NCI-H2171 (cell line): ENCODE measurements at regions not wholly inside any gene's neighbourhood (a gene's known extent, or its start where the extent isn't known, plus 50 kb on each side); places are given as distances from the start of the nearest gene placed in this dataset.
"Not testable (repeated sequence)": the region's sequence is repeated elsewhere in the genome, so short reads cannot be mapped to it uniquely, and the experiment has no call there.

Experiments used
- DNase-seq: peaks from one replicate; lab custom pipeline; 2025; lab: John Stamatoyannopoulos, UW

DNA sequence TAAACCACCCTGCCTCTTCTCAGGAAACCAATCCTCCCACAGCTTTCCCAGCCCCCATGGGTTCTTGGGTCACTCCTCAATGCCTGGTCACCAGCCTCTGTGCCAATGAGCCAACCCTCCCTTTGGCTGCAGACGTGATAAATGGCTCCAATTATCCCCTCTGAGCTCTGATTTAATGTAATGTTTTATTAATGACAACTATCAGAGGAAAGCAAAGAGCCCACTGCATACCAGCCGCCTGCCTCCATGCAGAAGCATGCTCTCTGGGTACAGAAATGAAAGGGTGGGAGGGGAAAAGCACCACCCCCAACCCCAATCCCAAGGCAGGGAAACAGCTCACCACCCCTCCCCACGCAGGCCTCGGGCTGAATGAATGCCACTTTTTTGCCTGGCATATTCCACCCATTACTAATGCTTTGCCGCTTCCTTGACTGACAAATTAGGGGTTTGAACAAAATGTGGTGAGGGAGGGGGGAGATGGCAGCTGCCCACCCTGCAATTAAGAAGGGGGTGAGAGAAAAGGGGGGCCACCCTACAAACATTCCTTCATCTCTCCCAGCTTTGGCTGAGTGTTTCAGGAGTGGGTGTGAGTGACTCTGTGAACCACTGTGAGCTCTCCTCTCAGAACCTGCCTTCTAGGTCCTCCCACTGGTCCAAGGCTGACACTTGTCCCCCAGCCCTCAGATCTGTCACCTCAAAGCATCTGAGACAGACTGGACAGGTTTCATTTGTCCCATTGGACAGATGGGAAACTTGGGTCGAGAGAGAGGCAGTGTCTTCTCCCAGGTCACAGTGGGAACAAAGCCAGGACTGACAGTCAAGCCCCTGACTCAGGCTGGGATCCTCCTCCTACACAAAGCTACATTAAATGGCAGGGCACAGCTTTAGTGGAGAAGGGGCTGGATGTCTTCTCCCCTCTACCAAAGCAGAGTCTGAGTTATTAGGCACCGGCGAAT is 161.5 kb downstream of the TMEM132E start:
- no peak for DNase-seq

DNA sequence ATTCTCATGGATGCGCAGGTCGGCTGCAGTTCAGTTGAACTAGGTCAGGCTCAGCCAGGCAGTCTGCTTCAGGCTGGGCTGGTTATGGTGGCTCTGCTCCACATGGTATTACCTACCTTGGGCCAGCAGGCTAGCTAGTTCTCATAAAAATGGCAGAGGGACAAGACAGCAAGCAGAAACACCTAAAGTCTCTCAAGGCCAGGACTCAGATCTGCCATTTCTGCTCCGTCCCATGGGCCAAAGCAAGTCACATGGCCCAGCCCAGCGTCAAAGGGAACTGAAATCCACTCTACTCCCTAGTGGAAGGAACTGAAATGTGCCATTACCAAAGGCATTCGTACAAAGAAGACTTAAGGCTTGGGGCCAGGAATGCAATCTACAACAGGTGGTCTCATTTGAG is 160.0 kb downstream of the TMEM132E start:
- no peak for DNase-seq

DNA sequence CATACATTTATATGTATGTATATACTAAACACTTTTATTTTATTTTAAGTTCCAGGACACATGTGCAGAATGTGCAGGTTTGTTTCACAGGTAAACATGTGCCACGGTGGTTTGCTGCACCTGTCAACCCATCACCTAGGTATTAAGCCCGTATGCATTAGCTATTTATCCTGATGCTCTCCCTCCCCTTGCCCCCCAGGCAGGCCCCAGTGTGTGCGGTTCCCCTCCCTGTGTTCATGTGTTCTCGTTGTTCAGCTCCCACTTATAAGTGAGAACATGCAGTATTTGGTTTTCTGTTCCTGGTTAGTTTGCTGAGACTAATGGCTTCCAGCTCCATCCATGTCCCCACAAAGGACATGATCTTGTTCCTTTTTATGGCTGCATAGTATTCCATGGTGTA is 158.3 kb downstream of the TMEM132E start:
- DNase-seq = not testable (repeated sequence)

DNA sequence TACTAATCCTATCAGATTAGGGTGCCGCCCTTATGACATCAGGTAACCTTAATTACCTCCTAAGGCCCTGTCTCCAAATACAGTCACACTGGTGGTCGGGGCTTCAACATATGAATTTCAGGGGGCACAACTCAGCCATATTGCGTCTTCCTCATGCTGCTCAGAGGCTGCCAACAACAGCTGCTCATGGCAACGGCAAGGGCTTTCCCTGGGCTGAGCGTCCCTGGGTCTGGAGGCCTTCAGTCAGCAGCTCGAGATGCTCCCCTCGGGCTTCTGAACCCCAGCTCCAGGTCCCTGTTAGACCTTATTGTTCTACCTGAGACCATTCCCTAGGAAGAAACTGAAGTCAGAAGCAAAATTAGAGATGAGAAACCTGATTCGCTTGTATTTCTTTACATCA is 157.2 kb downstream of the TMEM132E start:
- no peak for DNase-seq

DNA sequence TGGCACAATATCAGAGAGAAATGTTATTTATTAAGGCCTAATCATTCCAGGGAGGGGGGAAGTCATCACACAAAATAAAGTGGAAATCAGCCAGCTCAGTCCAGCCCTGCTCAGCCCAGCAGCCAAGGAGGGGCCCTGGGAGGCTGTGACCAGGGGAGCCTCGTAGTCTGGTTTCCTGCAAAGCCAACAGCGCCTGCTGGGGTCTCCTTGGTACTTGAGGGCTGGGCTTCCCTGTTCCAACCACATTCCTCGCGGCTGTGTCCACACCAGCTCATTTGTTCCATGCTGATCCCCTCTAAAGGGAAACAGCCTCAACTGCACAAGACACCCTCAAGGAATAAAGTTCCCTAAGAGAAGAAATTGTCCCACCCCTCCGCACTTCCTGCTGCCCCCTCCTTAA is 154.0 kb downstream of the TMEM132E start:
- DNase-seq = no peak

DNA sequence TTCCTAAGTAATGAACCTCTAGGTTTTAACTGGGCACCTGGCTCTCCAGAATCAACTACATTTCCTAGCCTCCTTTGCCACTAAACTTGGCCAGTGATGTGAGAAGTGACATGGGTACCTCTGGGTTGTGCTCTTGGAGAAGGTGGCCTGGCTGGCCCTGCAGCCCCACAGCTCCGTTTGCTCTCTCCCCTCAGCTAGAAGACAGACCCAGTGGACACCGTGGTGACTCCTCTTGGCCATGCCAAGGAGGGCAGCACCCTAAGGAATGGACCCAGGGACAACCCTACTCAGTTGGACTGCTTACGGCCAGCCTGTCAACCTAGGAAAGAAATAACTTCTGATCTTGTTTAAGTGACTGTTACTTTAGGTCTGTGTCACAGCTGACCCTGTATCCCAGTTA is 151.4 kb downstream of the TMEM132E start:
- DNase-seq = no peak

DNA sequence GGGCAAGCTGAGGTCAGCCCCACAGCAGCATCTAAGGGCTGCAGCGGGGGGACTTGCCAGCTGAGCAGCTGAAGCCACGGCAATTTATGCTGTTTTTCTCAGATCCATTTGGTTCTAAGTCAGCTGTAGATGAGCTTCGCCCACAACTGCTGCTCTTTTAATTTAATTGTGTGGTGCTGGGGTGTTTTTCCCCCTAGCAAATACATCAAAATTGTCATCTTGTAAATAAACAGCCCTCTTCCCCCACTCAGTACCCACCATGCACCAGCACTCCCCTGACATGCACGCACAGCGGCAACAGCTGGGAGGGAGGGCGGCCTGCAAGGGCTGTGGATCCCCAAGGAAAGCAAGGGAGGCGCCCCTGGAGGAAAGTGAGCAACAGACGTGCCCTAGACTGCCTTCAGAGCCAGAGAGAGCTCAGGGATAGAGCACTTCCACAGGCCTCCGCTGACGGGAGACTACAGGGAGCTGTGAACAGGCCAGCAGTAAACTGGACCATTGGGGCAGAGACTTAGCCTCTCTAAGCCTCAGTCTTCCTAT is 149.5 kb downstream of the TMEM132E start:
- DNase-seq = peak; percentile 67

DNA sequence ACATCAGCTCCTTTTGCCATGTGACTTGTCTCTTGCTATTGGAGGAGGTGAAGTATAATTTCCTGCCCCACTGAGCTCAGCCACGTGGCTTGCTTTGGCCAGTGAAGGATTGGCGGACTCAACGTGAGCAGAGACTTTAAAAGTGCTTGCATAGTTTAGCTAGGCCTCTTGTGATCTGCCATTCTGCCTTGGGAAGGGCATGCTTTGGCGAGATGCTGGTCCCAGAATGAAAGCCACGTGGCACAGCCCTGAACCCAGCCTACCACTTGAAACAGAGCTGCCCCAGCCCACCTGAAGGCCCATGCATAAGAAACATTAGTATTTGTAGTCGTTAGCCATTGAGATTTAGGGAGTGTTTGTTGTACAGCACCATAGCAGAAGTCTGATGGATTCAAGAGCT is 148.2 kb downstream of the TMEM132E start:
- DNase-seq = no peak

DNA sequence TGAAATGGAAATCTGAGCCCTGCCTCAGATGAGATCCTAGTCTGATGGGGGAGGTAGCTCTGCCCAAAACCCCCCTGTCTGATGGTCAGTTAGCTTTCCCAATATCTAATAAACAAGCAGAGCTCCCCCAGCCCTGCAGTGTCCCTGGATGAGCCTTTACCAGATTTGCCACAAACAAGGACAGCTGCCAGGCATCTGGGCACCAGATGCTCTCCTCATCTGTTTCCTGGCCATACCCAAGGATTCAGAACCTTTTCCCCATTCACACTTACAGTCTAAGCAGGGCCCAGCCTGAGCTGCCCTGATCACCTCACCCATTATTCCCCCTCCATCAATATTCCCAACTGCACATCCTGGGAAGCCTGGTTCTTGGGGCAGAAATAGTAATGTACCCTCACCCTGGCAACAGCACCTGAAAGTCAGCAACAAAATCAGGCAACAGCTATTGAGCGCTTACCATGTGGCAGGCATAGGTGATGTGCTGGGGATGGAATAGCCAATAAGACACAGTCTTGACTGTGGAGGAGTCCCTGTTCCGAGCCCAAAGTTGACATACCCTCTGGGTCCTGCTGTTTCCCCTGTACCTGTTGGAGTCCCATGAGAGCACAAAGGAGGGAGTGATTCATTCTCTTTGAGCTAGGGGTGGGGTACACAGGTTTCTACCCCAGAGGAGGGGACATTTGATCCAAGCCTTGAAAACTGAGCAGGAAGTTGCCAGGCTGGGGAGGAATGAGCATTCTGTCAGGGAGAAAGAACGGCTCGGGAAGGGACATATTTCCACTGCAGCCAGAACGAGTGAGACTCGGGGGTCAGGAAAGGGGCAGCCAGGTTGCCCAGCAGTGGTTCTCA is 147.4 kb downstream of the TMEM132E start:
- DNase-seq = peak; percentile 43

DNA sequence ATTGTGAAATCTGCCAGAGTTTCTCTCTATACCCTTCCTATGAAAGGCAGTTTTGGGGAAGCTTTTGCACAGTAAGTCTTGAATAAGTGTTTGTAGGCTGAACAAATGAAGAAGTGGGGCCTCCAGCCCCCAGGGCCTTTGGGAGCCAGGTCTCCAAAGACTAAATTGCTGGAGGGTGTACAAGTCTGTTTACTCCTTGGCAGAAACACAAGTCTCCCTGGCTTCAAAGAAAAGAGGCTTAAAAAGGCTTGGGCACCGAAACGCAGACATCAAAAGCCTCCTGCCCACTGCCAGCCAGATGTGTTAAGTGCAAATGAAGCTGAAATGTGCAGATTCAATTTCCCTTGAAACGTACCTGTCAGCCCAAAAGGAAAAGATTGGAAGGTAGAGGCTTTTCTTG is 146.3 kb downstream of the TMEM132E start:
- no peak for DNase-seq

DNA sequence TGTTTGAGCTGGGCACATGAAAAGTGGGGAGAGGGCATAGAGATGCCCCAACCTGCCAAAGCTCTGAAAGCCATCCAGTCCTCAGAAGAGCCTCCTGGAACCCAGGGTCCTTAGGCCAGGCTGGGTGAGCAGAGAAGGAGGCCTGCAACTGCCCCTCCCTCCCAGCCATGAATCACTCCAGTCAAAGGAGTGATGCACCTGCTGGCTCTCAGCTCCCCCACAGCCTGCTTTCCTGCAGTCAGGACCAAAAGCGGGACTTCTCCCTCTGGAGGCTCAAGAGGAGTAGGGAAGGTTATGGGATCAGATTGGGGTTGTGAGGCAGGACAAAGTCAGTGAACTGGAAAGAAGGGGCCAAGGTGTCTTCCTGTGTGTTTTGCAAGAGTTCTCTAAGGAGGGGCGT is 145.6 kb downstream of the TMEM132E start:
- DNase-seq = no peak

DNA sequence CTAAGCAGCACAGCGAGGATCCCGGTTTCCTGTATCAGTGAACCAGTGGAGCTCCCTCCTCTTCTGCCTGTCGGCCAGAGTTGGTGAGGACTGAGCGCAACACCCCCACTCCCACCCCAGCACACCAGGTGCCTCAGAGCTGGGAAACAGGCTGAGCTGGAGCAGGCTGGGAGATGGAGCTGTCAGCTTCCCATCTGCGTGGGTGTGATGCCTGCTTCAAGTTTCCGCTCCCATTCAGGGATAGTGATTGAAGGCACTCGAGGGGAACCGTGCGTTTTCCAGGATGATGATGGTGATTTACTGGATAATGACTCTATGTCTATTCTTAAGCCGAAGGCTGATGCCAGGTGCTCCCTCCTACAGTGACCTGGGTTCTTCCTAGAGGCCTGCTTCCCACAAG is 144.5 kb downstream of the TMEM132E start:
- DNase-seq = no peak

DNA sequence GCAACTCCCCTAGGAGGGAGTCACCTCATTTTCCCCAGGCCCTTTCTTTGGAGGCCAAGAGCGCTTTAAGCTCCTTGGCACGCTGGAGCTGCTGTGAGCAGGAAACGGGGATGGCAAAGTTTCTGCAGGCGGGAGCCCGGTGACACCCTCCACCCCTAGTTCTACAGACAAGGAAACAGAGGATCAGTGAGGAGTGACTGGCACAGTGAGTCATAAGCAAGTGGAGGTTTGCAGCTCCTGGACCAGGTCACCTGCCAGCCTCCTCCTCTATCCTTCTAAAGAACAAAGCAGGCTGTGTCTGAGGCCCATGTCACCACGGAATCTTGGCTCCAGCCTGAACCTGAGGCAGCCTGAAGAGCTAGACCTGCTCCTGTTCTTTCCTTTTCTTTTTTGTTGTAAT is 141.9 kb downstream of the TMEM132E start:
- no peak for DNase-seq

DNA sequence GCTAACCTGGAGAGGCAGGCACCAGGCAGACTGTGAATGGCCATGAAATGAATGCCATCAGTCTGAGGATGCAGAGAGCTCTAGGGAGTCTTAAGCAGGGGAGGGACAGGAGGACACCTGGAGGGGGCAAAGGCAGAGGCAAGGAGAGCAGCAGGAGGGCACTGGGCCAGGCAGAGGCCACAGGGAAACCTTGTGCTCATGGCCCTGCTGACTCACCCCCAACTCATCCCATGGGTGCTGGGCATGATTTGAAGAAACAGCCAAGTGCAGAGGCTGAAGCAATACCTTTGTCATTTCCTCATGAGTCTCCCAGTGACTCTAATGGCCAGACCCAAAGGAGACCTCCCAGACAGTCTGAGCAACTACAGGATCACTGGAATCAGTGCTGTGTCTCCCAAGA is 141.4 kb downstream of the TMEM132E start:
- DNase-seq = no peak

DNA sequence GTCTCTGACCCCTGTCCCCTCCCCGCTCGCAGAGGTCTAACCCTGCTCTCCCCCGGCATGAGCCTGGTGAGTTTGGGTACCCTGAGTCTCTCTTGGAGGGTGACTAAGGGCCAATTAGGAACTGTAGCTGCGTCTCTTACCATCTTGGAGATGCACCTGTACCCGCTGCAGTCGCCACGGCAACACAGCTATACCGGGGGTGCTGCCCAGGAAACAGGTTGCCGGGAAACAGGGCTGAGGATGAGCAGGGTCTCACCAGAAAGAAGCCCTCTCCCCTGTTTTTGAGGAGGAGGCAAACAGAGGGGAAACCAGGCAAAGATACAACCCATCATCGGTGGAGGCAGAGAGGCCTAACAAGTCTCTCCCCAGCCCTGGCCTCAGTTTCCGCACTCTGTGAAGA is 140.2 kb downstream of the TMEM132E start:
- no peak for DNase-seq

DNA sequence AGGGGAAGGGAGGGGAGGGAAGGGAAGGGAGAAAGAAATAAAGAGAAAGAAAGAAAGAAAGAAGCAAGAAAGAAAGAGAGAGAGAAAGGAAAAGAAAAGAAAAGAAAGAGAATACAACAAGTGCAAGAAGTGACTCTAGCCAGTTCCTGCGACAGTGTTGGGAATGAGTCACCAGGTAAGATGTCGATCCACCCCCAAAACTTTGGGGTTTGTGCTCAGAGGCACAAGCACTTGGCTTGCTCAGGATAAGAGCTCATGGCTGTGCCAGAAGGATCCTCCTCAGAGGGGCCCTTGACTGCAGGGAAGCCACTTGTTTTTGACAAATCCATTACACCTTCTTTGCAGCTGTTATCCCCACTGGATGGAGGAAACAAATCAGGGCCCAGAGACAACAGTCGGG is 137.7 kb downstream of the TMEM132E start:
- DNase-seq = no peak

DNA sequence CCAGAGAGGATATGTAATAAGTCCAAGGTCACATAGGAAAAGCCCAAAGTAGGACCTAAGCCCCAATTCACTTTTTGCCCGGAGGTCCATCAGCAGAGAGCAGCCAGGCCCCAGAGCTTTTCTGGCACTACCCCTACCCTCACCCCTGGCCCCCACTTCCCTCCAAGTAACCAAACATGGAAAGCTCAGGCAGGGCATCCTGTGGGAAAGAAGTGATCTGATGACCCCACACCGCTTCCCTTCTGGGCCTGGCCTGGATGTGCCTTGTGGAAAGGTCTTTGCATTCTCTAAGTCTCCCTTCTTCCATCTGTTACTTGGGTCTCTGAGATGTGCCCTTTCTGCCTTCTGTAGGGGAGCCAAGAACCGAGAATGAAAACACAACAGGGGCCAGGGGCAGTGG is 136.9 kb downstream of the TMEM132E start:
- no peak for DNase-seq

DNA sequence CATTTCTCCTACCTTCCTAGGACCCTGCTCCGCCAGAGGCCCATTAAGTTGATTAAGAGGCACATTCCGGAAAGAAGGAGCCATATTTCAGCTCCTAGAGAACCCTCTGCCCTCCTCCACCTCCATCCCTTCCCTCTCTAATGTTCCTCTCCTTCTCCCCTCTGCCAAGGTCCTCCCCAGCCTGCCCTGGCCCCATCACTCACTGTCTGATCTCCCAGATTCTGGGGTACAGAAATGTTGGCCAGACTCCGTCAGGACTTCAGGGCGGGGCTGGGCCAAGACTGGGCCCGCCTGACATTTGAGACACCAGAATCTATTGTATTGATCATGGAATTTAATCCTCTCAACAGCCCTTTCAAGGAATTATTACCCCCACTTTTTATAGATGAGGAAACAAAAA is 136.1 kb downstream of the TMEM132E start:
- no peak for DNase-seq

DNA sequence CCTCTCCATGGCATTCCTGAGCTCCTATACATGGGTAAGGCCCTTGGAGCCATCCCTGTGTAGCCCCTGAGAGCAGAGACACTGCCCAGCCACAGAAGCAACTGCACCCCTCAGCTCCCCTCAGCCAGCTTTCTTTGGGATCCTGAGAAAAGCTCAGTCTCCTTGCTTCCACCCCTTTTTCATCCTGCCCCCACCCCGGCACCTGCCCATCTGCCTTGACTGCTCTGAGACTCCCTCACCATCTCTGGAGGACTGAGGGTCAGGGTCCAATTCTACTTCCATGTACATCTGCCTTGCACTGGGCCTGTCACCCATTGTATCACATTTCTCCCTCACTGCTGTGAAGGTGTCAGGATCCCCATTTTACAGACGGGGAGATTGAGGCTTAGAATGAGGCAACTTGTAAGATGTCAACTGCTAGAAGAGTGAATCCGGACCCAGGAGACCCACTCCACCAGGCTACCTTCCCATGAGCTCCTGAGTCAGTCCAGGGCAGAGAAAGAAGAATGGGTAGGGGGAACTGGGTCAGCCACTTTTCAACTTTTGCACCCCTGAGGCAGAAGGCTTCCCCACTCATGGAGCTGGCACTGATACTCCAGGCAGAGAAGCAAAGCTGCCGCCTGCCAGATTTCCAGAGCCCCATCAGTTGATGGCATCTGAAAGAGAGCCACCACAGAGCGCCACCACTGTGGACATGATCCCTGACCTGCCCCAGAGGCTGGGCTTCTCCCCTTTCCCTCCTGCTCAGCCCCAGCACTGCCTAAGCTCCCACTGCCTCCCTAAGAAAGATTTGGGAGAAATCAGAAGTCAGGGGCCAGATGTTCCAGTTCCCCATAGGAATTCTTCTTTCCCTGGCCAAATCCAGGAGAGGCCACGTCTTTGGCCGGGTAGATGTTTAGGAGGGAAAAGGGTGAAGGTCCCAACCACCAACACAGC is 135.4 kb downstream of the TMEM132E start:
- DNase-seq = no peak

DNA sequence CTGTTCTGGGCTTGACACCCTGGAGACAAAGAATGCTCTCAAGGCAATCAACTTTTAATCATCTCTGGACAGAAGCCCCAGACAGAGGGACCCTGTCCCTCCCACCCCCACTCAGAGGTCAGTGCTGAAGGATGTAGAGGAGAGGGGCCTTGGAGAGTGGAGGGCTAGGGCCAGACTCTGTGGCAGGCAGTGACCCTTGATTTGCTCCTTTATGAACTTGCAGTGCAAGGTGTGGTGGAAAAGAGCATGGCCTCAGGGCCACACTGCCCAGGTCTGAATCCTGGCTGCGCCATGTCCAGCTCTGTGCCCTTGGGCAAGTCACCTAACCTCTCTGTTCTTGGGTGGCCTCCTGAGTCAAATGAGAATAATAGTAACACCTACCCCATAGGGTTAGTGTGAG is 134.3 kb downstream of the TMEM132E start:
- DNase-seq = no peak

DNA sequence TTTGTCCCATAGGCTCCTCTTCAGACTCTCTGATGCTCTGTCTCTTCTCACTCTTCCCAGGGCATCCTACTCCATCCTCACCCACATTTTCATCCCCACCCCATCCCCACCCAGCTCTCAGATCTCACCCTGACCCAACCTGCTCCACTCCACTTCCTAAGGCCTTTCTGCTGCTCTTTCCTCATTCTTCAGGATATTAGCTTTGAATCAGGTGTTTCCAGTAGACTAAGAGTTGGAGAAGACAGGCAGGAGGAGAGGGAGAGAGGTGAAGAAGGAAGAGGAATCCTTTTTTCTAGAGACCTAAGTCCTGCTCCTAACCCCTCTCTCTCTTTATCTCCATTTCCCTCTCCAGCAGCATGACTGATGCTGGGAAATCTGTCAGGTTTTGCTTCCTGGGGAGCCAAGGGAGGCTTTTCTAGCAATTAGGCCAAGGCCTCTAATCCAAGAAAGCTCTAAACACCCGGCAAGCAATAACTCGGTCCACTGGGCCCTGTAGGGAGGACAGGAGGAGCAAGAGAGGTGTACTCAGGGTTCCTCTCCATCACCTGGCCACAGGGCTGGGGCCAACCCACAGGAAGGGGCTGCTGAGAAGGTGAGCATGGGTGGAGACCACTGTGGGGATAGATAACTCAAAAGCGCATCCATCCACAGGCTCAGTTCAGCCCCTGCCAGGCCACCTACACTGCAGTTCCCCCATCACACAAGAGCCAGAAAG is 133.3 kb downstream of the TMEM132E start:
- DNase-seq = no peak
